Uterus (tissue), 2 donors: ENCODE measurements at regions not wholly inside any gene's neighbourhood (a gene's known extent, or its start where the extent isn't known, plus 50 kb on each side); places are given as distances from the start of the nearest gene placed in this dataset.

ENCODE experiments used
- CTCF ChIP-seq, 4 experiments: fragments of 200-600 bp in 2 of 4; fragments of 450-650 bp in 2 of 4; sonication (generic) in 2 of 4; IDR thresholded peaks; one replicate each; pipeline ENCODE4 v1.5.1; 2016 to 2019; ENCODE audit warnings: antibody characterized with exemption in 4 of 4, mild to moderate bottlenecking in 2 of 4, moderate library complexity in 1 of 4
- POLR2A ChIP-seq, 2 donors: fragments of 450-650 bp; IDR thresholded peaks; one replicate each; pipeline ENCODE4 v1.6.1; 2016; ENCODE audit warnings: antibody characterized with exemption in 2 of 2, mild to moderate bottlenecking in 1 of 2, moderate library complexity in 1 of 2

DNA sequence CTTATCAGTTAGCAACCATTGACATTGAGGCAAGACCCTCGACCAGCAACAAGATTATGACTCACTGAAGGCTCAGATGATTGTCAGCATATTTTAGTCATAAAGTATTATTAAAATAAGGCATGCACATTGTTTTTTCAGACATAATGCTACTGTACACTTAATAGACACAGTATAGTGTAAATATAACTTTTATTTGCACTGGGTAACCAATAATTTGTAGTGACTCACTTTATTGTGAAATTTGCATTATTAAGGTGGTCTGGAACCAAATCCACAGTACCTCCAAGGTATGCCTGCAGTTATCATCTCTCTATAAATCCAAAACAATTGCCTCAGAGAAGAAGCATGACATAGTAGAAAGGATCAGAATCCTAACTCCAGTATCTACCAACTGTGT, 330.1 kb upstream of the SMIM31 start:
- TF ChIP-seq CTCF (IDR thresholded peaks at IDR 0.05) (no peak), POLR2A (IDR thresholded peaks at IDR 0.05) (no peak)
